GM10248 (cell line): ENCODE measurements at regions not wholly inside any gene's neighbourhood (a gene's known extent, or its start where the extent isn't known, plus 50 kb on each side); places are given as distances from the start of the nearest gene placed in this dataset.

ENCODE experiments used
- CTCF ChIA-PET: fragments of 300-600 bp; sonication (Branson Sonifier 250); formaldehyde crosslinking; extraction: SDS; loops from one replicate; lab custom pipeline; 2021; ENCODE audit warnings: antibody characterized with exemption; lab: Yijun Ruan, JAX
- POLR2A ChIA-PET: fragments of 350-650 bp; sonication (Branson Sonifier 250); formaldehyde crosslinking; extraction: SDS; loops from one replicate; lab custom pipeline; 2020; ENCODE audit warnings: antibody characterized with exemption; lab: Yijun Ruan, JAX
- DNase-seq: peaks from one replicate; pipeline ENCODE4 v3.0.0; 2012; ENCODE audit errors: extremely low spot score
- TF ChIP-seq, protein P1 (sequence below): IDR thresholded peaks from 2 replicates; pipeline ENCODE4 v1.5.1; 2012; ENCODE audit warnings: mild to moderate bottlenecking, low read depth; ENCODE audit errors: extremely low read depth, missing control alignments, control extremely low read depth

DNA sequence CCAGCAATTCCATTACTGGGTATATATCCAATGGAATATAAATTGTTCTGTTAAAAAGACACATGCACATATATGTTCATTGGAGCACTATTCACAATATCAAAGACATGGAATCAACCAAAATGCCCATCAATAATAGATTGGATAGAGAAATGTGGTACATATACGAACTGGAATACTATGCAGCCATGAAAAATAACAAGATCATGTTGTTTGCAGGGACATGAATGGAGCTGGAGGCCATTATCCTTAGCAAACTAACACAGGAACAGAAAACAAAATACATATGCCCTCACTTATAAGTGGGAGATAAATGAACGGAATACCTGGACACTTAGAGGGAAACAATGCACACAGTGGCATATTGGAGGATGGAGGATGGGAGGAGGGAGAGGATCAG is 355.8 kb downstream of the CCDC85A start:
- POLR2A ChIA-PET: no interaction called here
- CTCF ChIA-PET: no interaction called here
- DNase-seq: no peak
- TF ChIP-seq, protein P1, sequence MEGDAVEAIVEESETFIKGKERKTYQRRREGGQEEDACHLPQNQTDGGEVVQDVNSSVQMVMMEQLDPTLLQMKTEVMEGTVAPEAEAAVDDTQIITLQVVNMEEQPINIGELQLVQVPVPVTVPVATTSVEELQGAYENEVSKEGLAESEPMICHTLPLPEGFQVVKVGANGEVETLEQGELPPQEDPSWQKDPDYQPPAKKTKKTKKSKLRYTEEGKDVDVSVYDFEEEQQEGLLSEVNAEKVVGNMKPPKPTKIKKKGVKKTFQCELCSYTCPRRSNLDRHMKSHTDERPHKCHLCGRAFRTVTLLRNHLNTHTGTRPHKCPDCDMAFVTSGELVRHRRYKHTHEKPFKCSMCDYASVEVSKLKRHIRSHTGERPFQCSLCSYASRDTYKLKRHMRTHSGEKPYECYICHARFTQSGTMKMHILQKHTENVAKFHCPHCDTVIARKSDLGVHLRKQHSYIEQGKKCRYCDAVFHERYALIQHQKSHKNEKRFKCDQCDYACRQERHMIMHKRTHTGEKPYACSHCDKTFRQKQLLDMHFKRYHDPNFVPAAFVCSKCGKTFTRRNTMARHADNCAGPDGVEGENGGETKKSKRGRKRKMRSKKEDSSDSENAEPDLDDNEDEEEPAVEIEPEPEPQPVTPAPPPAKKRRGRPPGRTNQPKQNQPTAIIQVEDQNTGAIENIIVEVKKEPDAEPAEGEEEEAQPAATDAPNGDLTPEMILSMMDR: no peak

DNA sequence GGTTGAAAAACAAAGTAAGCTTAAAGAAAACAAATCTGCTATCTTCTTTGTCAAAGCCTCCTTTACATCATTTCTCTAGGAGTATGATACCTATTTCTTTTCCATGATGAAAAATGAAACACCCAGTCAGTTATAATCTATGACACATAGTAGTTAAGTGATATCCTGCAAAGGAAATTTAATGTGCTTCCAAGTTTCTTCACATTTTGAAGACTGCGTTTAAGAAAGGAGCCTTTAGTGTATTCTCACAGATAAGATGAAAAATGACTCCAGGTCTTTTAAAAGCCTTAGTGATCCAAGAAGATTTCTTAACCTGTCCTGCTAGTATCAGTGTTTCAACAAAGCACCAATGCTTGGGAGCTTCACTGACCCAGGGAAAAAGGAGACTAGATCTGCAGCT is 356.7 kb downstream of the CCDC85A start:
- TF ChIP-seq, protein P1: no peak
- CTCF ChIA-PET: no interaction called here

DNA sequence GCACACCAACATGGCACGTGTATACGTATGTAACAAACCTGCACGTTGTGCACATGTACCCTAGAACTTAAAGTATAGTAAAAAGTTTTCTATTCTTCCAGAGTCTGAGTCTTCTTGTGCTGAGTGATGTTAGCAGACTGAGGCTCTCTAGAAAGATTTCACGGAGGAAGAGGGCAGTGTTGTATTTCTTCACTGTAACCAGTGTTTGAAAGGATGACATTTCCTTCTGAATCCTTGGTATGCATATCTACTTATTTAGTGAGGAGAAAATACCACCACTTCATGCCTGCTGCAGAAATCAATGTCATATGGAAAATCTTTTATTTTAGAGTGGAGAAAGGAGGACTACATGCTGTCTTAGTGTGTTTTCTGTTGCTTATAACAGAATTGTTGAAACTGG is 357.1 kb downstream of the CCDC85A start:
- ChIA-PET CTCF (no interaction called here), POLR2A (no interaction called here)
- TF ChIP-seq, protein P1: no peak
- DNase-seq: no peak

More for the DNA sequence above, 356.7 kb downstream of the CCDC85A start:
- DNase-seq: no peak
- POLR2A ChIA-PET: no interaction called here

DNA sequence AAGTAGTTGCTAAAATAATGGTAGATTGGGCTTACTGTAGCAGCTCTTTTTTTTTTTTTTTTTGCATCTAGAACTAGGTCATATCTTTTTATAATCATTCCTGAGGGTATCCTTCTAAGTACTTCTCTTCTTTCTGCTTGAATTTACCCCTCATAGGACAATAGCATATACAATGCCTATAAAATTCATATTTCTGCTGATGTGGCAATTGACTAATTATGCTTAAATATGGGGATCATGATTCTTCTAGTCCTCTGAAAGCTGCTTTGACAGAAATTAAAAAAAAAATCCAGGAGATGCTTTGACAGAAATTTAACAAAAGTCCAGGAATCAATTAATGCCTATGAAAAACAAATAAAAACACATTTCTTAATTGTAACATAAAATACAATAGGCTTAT is 358.4 kb downstream of the CCDC85A start:
- DNase-seq: no peak
- ChIA-PET CTCF (interaction anchor here (1.0 to 1.2 kb wide), 3 partner anchors 15 to 28 kb away, joined by 3 read pairs; no protein-coding TSS in a partner anchor), POLR2A (no interaction called here)
- TF ChIP-seq, protein P1: no peak

DNA sequence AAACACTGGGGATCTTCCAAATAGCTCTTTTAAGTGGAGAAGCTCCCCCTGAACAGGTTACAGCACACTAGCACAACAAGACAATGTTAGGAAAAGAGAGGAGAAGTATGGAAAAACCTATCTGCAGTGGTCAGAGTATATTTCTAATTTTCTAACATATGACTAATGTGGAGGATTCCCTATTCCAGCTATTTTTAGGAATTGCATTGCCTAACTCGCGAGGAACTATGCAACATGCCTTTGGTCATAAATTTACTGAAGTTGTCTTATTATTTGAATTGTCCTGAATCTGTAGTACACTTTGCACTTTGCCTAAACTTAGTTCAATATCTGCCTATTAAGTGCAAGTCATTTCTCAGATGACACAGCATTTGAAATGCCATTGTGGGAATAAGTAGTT is 381.4 kb downstream of the CCDC85A start:
- CTCF ChIA-PET: no interaction called here
- TF ChIP-seq, protein P1: no peak
- POLR2A ChIA-PET: no interaction called here
- DNase-seq: no peak

DNA sequence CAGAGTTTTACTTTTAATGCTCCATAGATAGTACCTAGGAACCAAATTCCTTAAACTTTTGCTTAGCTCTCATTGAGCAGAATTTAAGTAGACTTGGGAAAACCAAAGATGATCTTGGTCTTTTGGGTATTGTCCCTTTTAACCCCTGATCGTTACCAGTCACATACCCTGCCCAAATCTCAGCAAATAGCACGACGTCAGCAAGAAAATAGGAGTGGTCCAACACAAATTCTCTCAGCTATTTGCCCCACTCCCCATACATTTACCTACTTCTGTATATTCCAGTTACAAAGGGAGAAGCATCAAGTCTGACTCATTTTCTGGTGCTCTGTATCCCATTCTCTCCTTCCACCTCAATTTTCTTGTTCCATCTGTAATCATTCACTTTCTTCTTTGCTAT is 387.3 kb downstream of the CCDC85A start:
- no peak for DNase-seq
- POLR2A ChIA-PET: no interaction called here
- CTCF ChIA-PET: no interaction called here

More for the DNA sequence above, 387.3 kb downstream of the CCDC85A start:
- TF ChIP-seq, protein P1: no peak
